ENCODE measurements at regions not wholly inside any gene's neighbourhood (a gene's known extent, or its start where the extent isn't known, plus 50 kb on each side); places are given as distances from the start of the nearest gene placed in this dataset.

DNA sequence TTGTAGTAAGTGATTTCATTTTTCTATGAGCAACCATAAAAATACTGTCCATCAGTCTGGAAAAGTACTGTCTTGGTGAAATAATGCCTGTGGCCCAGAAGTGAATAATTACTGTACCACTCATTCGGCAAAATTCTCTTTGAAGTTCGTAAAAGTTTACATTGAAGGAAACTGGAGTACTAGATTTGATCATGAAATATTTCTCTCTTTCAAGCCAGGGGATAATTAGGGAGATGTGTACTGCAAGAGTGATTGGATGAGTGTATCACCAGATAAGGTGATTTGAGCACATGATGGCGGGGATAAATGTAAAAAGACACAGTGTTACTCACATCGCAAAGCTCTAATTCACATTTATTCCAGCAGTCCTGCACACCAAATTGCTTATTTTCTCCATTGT, 883.2 kb upstream of the PIK3C3 start:
- TF ChIP-seq, protein P1, sequence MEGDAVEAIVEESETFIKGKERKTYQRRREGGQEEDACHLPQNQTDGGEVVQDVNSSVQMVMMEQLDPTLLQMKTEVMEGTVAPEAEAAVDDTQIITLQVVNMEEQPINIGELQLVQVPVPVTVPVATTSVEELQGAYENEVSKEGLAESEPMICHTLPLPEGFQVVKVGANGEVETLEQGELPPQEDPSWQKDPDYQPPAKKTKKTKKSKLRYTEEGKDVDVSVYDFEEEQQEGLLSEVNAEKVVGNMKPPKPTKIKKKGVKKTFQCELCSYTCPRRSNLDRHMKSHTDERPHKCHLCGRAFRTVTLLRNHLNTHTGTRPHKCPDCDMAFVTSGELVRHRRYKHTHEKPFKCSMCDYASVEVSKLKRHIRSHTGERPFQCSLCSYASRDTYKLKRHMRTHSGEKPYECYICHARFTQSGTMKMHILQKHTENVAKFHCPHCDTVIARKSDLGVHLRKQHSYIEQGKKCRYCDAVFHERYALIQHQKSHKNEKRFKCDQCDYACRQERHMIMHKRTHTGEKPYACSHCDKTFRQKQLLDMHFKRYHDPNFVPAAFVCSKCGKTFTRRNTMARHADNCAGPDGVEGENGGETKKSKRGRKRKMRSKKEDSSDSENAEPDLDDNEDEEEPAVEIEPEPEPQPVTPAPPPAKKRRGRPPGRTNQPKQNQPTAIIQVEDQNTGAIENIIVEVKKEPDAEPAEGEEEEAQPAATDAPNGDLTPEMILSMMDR (conservative IDR thresholded peaks at IDR 0.05; ENCODE audit: low read length) = no peak
- no peak for TF ChIP-seq EZH2phosphoT487 (IDR thresholded peaks at IDR 0.05; ENCODE audit: borderline replicate concordance, low read depth, low read length)
